ENCODE measurements at regions not wholly inside any gene's neighbourhood (a gene's known extent, or its start where the extent isn't known, plus 50 kb on each side); places are given as distances from the start of the nearest gene placed in this dataset.

- no peaks in the 10 kb centered on the region for H3K9me3 ChIP-seq
- H3K27ac ChIP-seq = no peak overlapping the region
- intact Hi-C loops (cut with DNase I) = no loop called here
- no peaks in the 10 kb centered on the region for H3K27me3 ChIP-seq
- H3K36me3 ChIP-seq = no peaks in the 10 kb centered on the region
- no peak overlapping the region for H3K9ac ChIP-seq (ENCODE audit: low read depth in 2 of 2, low read length in 2 of 2)
- no peak for TF ChIP-seq CTCF (IDR thresholded peaks at IDR 0.05)
- DNase-seq = no peak
- H3K4me3 ChIP-seq = no peak overlapping the region
- H3K4me1 ChIP-seq = no peaks in the 10 kb centered on the region
Observed at GRCh38 chr14:97655169-97655948, 858.2 kb downstream of the VRK1 start.

GRCh38 chr14:97657609-97658008 lies 860.4 kb downstream of the VRK1 start:
- DNase-seq = no peak
- TF ChIP-seq CTCF (IDR thresholded peaks at IDR 0.05) = no peak
- no peaks in the 10 kb centered on the region for H3K4me1 ChIP-seq
- H3K4me3 ChIP-seq = no peak overlapping the region
- no peaks in the 10 kb centered on the region for H3K36me3 ChIP-seq
- H3K9ac ChIP-seq (ENCODE audit: low read depth in 2 of 2, low read length in 2 of 2) = no peak overlapping the region
- intact Hi-C loops (cut with DNase I) = no loop called here
- no peak overlapping the region for H3K27ac ChIP-seq
- no peaks in the 10 kb centered on the region for H3K9me3 ChIP-seq
- no peaks in the 10 kb centered on the region for H3K27me3 ChIP-seq

- Histone ChIP-seq H3K9me3 (no peaks in the 10 kb centered on the region), H3K27ac (no peak overlapping the region), H3K4me1 (no peaks in the 10 kb centered on the region), H3K36me3 (no peaks in the 10 kb centered on the region), H3K27me3 (no peaks in the 10 kb centered on the region), H3K4me3 (no peak overlapping the region), H3K9ac (ENCODE audit: low read depth in 2 of 2, low read length in 2 of 2) (no peak overlapping the region)
- no peak for DNase-seq
- TF ChIP-seq CTCF (IDR thresholded peaks at IDR 0.05) = no peak
- intact Hi-C loops (cut with DNase I) = no loop called here
Observed at GRCh38 chr14:97687944-97688630, 890.9 kb downstream of the VRK1 start.

- Histone ChIP-seq H3K27ac (no peak overlapping the region), H3K4me3 (no peak overlapping the region), H3K9ac (ENCODE audit: low read depth in 2 of 2, low read length in 2 of 2) (no peak overlapping the region), H3K4me1 (no peaks in the 10 kb centered on the region), H3K9me3 (no peaks in the 10 kb centered on the region), H3K27me3 (no peaks in the 10 kb centered on the region), H3K36me3 (no peaks in the 10 kb centered on the region)
- DNase-seq = no peak
- TF ChIP-seq CTCF (IDR thresholded peaks at IDR 0.05) = no peak
- intact Hi-C loops (cut with DNase I) = no loop called here
Observed at GRCh38 chr14:97688631-97689336, 891.6 kb downstream of the VRK1 start.

GRCh38 chr14:97692084-97692483 lies 894.9 kb downstream of the VRK1 start:
- Histone ChIP-seq H3K9ac (ENCODE audit: low read depth in 2 of 2, low read length in 2 of 2) (no peak overlapping the region), H3K27ac (no peak overlapping the region)

More at GRCh38 chr14:97692084-97692483, 894.9 kb downstream of the VRK1 start:
- H3K4me1 ChIP-seq = no peaks in the 10 kb centered on the region
- H3K36me3 ChIP-seq = no peaks in the 10 kb centered on the region
- no peak for TF ChIP-seq CTCF (IDR thresholded peaks at IDR 0.05)
- H3K9me3 ChIP-seq = no peaks in the 10 kb centered on the region
- intact Hi-C loops (cut with DNase I) = no loop called here
- H3K4me3 ChIP-seq = no peak overlapping the region
- no peak for DNase-seq
- H3K27me3 ChIP-seq = no peaks in the 10 kb centered on the region

All from colonic mucosa (tissue), 4 donors.